HG03039 (cell line): ENCODE measurements at regions not wholly inside any gene's neighbourhood (a gene's known extent, or its start where the extent isn't known, plus 50 kb on each side); places are given as distances from the start of the nearest gene placed in this dataset.

Experiments used
- ATAC-seq: cut with Tn5 transposase; IDR thresholded peaks from one replicate; pipeline ENCODE4 v1.9.1; 2021; ENCODE audit warnings: mild to moderate bottlenecking, moderate library complexity; ENCODE audit not compliant: unreplicated experiment

DNA sequence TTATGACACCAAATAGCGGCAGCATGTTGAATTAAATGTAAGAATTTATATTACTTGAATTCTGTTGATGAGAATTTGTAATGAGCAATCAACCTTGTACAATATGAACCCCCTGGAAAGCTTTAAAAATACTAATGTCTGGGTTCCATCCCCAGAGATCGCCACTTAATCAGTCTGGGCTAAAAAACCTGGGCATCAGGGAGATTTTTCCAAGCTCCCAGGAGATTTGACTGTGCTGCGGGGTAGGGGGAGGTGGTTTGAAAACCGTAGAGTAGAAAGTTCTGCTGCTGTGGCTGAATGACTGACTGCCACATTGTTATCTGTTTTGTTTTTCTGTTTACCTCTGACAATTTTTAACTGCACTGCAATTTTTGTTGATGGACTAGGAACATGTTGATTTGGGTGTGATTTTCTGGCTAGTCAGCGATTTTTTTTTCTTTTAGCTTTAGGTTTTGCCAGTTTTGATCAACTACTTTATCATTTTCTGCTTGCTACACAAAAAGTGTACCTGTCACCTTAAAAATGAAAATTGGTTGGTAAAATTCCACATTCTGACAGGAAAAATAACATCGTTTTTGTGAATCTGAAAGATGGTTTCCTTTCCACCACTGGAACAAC lies 79.3 kb downstream of the PCTP start:
- ATAC-seq: no peak

- no peak for ATAC-seq
Observed at GRCh38 chr17:55830699-55831471, 80.0 kb downstream of the PCTP start.

GRCh38 chr17:55833306-55833705 lies 82.5 kb downstream of the PCTP start:
- ATAC-seq: no peak

GRCh38 chr17:55842405-55843158 lies 91.7 kb downstream of the PCTP start:
- ATAC-seq: no peak

DNA sequence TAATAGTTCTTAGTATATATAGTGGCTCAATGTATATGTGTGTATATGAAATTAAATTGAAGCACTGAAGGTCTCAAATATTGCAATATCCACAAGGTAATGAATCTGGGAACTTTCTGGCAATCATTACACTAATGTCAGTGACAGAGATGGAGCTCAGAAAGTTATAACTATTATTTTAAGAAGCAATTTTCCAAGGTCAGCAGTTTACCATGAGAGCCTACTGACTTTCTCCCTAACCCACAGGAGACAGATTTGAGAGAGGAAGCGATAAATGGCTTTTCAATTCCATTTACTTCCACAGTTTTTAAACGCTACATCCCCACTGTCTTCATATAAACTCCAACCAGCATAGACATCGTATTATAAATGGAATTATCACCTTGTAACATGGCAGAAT lies 92.9 kb downstream of the PCTP start:
- ATAC-seq: no peak

- ATAC-seq: no peak
Observed at GRCh38 chr17:55845385-55845784, 94.5 kb downstream of the PCTP start.

DNA sequence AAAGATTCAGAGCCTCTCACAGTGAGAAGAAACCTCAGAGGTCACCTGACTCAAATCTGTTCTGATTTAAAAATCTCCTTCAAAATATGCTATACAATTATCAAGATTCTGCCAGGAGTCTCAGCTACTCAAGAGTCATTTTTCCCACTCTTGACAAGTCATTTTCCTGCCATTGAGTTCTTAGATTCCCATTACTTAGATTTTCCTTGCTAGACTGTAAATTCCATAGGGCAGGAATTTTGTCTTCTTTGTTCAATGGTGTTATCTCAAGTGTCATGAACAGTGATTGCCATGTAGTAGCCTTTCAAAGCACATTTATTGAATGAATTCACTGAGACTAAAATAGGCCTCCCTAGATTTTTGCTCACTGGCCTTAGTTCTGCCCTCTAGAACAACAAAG lies 95.9 kb downstream of the PCTP start:
- ATAC-seq: no peak

GRCh38 chr17:55852734-55853133 lies 101.9 kb downstream of the PCTP start:
- ATAC-seq: no peak

GRCh38 chr17:55859301-55859795 lies 108.5 kb downstream of the PCTP start:
- no peak for ATAC-seq

DNA sequence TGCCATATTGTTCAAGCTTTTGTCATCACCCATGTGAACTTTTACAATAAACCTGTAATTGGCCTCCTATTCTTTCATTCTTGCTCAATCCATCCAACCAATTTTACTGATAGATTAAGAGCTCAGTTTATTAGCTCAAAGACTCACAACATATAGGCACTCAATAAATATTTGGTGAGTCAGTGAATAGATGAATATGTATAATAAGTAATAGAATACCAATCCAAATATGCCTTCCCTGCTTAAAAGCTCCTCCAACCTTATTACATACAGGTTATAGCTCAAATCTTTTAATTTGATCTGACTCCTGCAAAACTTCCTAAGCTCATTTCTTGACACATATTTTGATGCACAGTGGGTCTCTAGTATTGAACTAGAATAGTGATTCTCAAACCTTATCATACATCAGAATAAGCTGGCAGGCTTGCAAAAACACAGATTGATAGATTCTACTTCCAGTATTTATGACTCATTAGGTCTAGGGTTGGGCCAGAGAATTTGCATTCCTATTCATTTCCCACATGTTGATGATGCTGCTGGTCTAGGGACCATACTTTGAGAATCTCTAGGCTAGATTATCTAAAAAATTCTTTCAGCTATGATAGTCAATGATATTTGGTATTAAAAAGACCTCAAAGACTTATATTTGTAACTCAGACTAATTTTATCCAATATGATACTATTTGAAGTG lies 114.4 kb downstream of the PCTP start:
- no peak for ATAC-seq

- ATAC-seq: no peak
Observed at GRCh38 chr17:55870044-55870443, 119.2 kb downstream of the PCTP start.

DNA sequence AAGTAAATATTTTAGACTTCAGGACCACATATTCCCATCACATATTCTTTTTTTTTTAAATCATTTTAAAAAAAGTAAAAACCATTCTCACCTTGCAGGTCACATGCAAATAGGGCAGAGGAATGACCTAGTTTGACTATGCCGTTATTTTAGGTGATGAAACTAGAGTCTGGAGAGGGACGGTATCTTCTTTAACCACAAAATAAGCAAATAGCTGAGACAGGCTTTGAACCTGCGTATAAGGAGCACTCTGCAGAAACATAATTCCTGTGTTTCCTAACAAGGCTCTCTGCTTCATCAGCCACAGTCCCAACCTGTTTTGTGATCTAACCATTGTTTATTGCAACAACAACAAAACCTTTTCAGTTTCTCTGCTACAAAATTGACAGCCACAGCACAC lies 121.5 kb downstream of the PCTP start:
- ATAC-seq: peak; percentile 68

DNA sequence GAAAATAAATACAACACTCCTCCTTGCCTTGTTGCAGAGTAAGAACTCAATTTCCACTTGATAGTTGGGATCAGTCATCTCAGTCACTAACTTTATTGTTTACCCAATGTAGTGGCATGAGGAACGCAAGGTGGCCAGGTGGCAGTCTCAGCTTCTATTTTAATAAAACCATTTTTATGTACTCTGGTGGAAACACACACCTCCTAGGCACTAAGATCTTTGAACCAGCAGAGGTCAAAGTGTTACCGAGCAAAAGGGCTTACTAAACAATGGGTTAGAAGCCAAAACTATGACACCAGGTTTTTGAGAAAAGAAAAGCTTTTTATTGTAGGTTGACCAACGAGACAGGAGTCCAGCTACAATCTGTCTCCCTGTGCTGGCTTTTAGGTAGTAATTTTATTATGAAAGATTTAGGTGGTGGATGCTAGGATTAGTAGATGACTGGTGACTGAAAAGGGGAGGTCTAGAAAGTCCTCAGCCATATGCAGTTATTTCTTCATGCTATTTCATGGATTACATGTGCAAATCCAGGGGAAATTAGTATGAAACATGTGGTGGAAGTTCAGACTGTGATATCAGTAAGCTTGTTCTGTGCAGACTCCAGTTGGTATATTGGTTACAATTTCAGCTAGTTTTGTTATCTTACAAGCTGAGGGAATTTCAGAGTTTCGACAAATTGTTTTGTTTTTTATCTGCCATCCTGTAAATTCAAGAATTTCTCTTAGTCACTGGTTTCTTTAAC lies 122.3 kb downstream of the PCTP start:
- ATAC-seq: no peak

GRCh38 chr17:55883149-55883548 lies 132.3 kb downstream of the PCTP start:
- ATAC-seq: no peak

DNA sequence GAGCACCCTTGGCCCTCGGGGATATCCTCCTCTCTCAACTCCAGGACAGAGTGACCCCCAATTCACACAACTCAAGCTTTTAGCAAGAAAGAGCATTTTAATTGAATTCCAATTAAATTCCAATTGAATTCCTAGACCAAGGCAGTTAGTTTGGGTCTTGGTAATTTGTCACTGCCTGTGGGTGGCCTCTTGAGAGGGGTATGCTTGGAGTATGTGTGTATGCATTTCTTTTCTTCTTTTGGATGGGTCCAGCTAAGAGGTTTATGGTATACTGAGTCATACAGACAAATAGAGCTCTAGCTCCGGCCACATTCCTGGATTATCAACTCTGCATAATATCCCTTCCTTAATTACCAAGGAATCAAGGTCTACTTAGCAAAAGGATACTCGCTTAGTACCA lies 136.7 kb downstream of the PCTP start:
- no peak for ATAC-seq

DNA sequence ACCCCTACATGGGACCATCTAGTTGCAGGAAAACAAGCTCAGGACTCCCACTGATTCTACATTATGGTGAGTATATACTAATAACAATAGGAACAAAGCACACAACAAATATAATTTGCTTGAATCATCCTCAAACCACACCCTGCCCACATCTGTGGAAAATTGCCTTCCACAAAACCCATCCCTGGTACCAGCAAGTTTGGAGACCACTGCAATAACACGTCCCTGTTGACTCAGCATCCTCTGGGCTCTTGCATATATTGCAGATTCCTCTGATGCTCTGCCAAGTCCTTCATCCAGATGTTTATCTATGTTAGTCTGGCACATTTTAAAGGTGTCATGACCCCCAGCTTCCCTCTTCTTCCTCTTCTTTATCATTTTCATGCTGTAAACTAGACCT lies 138.4 kb downstream of the PCTP start:
- no peak for ATAC-seq

DNA sequence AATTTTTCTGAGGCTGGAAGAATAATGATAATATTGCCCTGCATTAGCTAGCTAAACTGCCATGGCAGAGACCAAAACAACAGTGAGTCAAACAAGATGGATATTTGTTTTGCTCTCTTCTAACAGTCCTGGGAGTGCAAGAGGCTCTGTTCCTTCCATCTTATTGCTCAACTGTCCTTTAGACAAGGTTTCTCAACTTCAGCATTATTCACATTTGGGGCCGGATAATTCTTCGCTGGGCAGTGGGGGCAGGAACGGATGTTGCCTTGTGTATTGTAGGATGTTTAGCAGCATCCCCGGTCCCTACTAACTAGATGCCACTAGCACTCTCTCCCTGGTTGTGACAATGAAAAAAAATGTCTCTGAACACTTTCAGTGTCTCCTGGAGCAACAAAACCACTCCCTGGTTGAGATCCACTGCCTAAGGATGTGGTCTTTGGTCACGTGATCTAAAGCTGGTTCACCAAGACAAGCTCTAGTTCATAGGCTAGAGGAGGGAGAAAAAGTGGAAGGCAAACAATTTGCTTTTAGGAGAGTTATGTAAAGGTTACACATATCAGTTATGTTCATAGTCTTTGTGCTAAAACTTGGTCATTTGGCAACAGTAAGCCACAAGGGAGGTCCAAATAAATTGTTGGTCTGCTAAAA lies 144.4 kb downstream of the PCTP start:
- ATAC-seq: no peak

GRCh38 chr17:55897301-55897700 lies 146.4 kb downstream of the PCTP start:
- ATAC-seq: no peak

DNA sequence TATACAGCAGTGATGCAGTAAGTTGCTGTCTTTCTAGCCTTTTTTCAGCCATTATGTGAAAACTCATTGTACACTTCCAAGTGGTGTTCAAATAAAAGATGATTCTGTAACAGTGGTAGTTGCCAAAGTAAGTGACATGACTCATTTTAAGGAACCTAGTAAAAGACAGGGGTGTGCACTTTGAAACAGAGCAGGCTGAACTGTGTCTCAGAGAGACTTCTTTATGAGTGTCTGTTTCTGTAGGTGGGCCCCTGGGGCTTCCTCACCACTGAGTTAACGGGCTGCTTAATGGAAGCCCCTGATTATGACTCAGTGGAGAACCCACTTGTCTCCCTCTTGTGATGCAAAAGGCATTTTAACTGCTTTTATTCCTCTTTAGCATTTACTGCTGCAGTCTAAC lies 147.3 kb downstream of the PCTP start:
- no peak for ATAC-seq

GRCh38 chr17:55900188-55900587 lies 149.3 kb downstream of the PCTP start:
- no peak for ATAC-seq
